ENCODE measurements at regions not wholly inside any gene's neighbourhood (a gene's known extent, or its start where the extent isn't known, plus 50 kb on each side); places are given as distances from the start of the nearest gene placed in this dataset.
A peak's percentile ranks its signal among the peaks of the same experiment; 100 is the strongest.

DNA sequence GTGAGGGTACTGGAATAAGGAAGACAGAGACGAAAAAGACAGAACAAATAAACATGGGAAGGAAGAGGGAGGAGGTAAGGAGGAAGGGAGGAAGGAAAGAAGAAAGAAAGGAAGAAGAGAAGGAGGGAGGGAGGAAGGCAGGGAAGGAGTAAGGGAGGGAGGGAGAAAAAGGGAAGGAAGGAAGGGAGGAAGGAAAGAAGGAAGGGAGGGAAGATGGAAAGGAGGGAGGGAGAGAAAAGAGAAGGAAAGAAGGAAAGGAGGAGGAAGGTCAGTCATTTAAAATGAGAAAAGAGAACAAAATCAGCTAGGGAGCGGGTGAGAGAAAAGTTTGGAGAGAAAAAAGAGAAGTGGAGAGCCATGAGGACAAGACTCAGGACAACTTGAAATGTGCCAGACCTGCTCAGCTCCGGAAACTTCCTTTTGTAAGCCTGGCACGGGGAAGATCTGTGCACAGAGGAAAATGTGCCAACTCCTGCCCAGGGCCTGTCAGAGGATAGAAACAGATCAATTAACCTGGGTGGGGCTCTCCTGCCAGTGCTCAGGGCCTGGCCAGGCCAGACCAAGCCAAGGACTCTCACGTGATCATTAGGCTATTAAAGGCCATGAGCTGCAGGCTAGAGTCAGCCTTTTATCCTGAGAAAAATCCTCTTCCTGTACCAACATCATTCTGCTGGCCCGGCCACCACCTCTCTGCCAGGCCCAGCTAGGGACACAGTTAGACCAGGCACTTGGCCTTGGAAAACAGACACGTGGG lies 50.1 kb upstream of the BCL6 start:
- H3K79me2 ChIP-seq (ENCODE audit: insufficient read depth, low read depth, low read length): no peaks in the 10 kb centered on the region
- no peaks in the 10 kb centered on the region for H3K9me2 ChIP-seq (ENCODE audit: insufficient read depth, low read length)
- CTCF ChIA-PET (ENCODE audit: unreplicated experiment): no interaction called here
- DNase-seq (ENCODE audit: low spot score): no peak
- no peaks in the 10 kb centered on the region for H3K36me3 ChIP-seq (ENCODE audit: insufficient read depth, low read length)
- peaks cover 19% of the 10 kb centered on the region for H3K4me1 ChIP-seq (ENCODE audit: insufficient read depth, low read length, poor library complexity, severe bottlenecking)
- BruUV-seq (replicated peaks): no TSS peak
- POLR2A ChIA-PET: interaction anchor here (1.0 to 1.3 kb wide), 2 partner anchors 13 to 15 kb away, joined by 3 to 5 read pairs; no protein-coding TSS in a partner anchor
- H3K9me3 ChIP-seq (ENCODE audit: low read length): no peaks in the 10 kb centered on the region
- H3K27ac ChIP-seq (ENCODE audit: low read depth, low read length, poor library complexity, severe bottlenecking): no peak overlapping the region
- H3K4me2 ChIP-seq (ENCODE audit: low read length): no peak overlapping the region
- H2AFZ ChIP-seq (ENCODE audit: low read length): no peak overlapping the region
- no peak for TF ChIP-seq EZH2phosphoT487 (IDR thresholded peaks at IDR 0.05; ENCODE audit: borderline replicate concordance, low read depth, low read length)
- no peak for TF ChIP-seq CTCF (conservative IDR thresholded peaks at IDR 0.05; ENCODE audit: low read length)
- no peak overlapping the region for H3K4me3 ChIP-seq (ENCODE audit: low read depth, low read length, poor library complexity, severe bottlenecking)
- H4K20me1 ChIP-seq (ENCODE audit: insufficient read depth, low read length): no peaks in the 10 kb centered on the region
- intact Hi-C loops (cut with micrococcal nuclease; ENCODE audit: unreplicated experiment): no loop called here

DNA sequence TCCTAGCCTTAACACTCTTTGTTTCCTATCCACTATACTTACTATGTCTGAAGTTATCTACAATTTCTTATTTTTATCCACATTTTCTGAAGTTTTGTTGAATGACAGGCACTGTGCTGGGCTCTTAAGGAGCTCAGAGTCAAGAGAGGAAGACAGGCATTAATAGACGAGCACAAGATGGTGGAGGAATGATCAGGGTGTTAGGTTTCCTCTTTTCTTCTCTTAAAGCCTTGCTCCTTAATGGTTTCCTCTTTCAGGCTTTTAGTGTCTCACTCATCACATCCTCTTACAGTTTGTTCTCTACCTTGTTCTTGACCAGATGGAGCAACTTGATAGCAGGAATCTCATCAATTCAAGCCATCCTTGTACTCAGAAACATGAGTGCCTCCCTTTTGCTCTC lies 52.9 kb upstream of the BCL6 start:
- TF ChIP-seq CTCF (conservative IDR thresholded peaks at IDR 0.05; ENCODE audit: low read length): no peak
- TF ChIP-seq EZH2phosphoT487 (IDR thresholded peaks at IDR 0.05; ENCODE audit: borderline replicate concordance, low read depth, low read length): no peak
- no TSS peak for BruUV-seq (replicated peaks)
- intact Hi-C loops (cut with micrococcal nuclease; ENCODE audit: unreplicated experiment): no loop called here
- POLR2A ChIA-PET: interaction anchor here (0.6 to 1.8 kb wide), 4 partner anchors 9 to 200 kb away, joined by 3 to 9 read pairs (median 5); no protein-coding TSS in a partner anchor
- Histone ChIP-seq H3K4me3 (ENCODE audit: low read depth, low read length, poor library complexity, severe bottlenecking) (no peak overlapping the region), H3K9me3 (ENCODE audit: low read length) (no peaks in the 10 kb centered on the region), H3K27ac (ENCODE audit: low read depth, low read length, poor library complexity, severe bottlenecking) (no peak overlapping the region), H3K4me1 (ENCODE audit: insufficient read depth, low read length, poor library complexity, severe bottlenecking) (peaks cover 19% of the 10 kb centered on the region), H3K9me2 (ENCODE audit: insufficient read depth, low read length) (no peaks in the 10 kb centered on the region), H3K36me3 (ENCODE audit: insufficient read depth, low read length) (no peaks in the 10 kb centered on the region), H3K79me2 (ENCODE audit: insufficient read depth, low read depth, low read length) (no peaks in the 10 kb centered on the region), H4K20me1 (ENCODE audit: insufficient read depth, low read length) (no peaks in the 10 kb centered on the region), H3K4me2 (ENCODE audit: low read length) (peak overlapping the region; percentile 9; the same call in 1 of the 2 replicates), H2AFZ (ENCODE audit: low read length) (peak overlapping the region; percentile 50)
- CTCF ChIA-PET (ENCODE audit: unreplicated experiment): no interaction called here
- DNase-seq (ENCODE audit: low spot score): peak; percentile 36
